GM13977 (cell line): ENCODE measurements at regions not wholly inside any gene's neighbourhood (a gene's known extent, or its start where the extent isn't known, plus 50 kb on each side); places are given as distances from the start of the nearest gene placed in this dataset.
"Not testable (repeated sequence)": the region's sequence is repeated elsewhere in the genome, so short reads cannot be mapped to it uniquely, and the experiment has no call there.

Experiments
- DNase-seq: peaks from one replicate; pipeline ENCODE4 v3.0.0; 2012; ENCODE audit warnings: low spot score
- CTCF ChIP-seq: IDR thresholded peaks from 2 replicates; pipeline ENCODE4 v1.5.1; 2012; ENCODE audit warnings: mild to moderate bottlenecking, control low read depth; ENCODE audit not compliant: insufficient read depth; ENCODE audit errors: extremely low read depth, missing control alignments
- in situ Hi-C: fragments of 300-500 bp; cut with MboI; formaldehyde crosslinking; loops from one replicate; pipeline ENCODE4 v1.12.0; 2022; ENCODE audit warnings: low sequenced_read_pairs, low pct_unique_long_range_greater_than_20kb, mixed read lengths, inconsistent platforms; ENCODE audit not compliant: unreplicated experiment

GRCh38 chrX:102849396-102849795, 87.7 kb upstream of the RAB40AL start:
- in situ Hi-C loops = no loop called here
- TF ChIP-seq CTCF = no peak
- no peak for DNase-seq

GRCh38 chrX:102858826-102859549, 78.1 kb upstream of the RAB40AL start:
- in situ Hi-C loops, DNase-seq: not testable (repeated sequence)

- TF ChIP-seq CTCF = no peak
- no peak for DNase-seq
- in situ Hi-C loops = no loop called here
These were observed 77.6 kb upstream of the RAB40AL start for GRCh38 chrX:102859550-102859871.

- no peak for DNase-seq
- in situ Hi-C loops = no loop called here
- no peak for TF ChIP-seq CTCF
These were observed 76.8 kb upstream of the RAB40AL start for GRCh38 chrX:102860235-102860634.

GRCh38 chrX:102863735-102864134, 73.3 kb upstream of the RAB40AL start:
- TF ChIP-seq CTCF = peak; percentile 84
- in situ Hi-C loops = no loop called here
- peak; percentile 52 for DNase-seq

GRCh38 chrX:102866981-102867656, 70.0 kb upstream of the RAB40AL start:
- no peak for TF ChIP-seq CTCF
- in situ Hi-C loops = no loop called here
- no peak for DNase-seq

GRCh38 chrX:102883491-102883890, 53.6 kb upstream of the RAB40AL start:
- in situ Hi-C loops = no loop called here
- TF ChIP-seq CTCF = no peak
- no peak for DNase-seq
